GM19438 (cell line): ENCODE measurements at regions not wholly inside any gene's neighbourhood (a gene's known extent, or its start where the extent isn't known, plus 50 kb on each side); places are given as distances from the start of the nearest gene placed in this dataset.
A peak's percentile ranks its signal among the peaks of the same experiment; 100 is the strongest.

Experiments
- ATAC-seq: cut with Tn5 transposase; IDR thresholded peaks from one replicate; pipeline ENCODE4 v1.9.1; 2021; ENCODE audit warnings: low read depth; ENCODE audit not compliant: unreplicated experiment

GRCh38 chr9:7961076-7961475 is 161.5 kb upstream of the DMAC1 start:
- no peak for ATAC-seq

GRCh38 chr9:7960320-7961050 is 160.9 kb upstream of the DMAC1 start:
- ATAC-seq: no peak

GRCh38 chr9:7957803-7958202 is 158.2 kb upstream of the DMAC1 start:
- ATAC-seq: no peak

GRCh38 chr9:7947577-7947976 is 148.0 kb upstream of the DMAC1 start:
- no peak for ATAC-seq

- ATAC-seq: no peak
Measured at GRCh38 chr9:7946458-7946857, 146.9 kb upstream of the DMAC1 start.

GRCh38 chr9:7944572-7944971 is 145.0 kb upstream of the DMAC1 start:
- ATAC-seq: no peak

GRCh38 chr9:7937761-7938491 is 138.3 kb upstream of the DMAC1 start:
- ATAC-seq: no peak

- no peak for ATAC-seq
Measured at GRCh38 chr9:7936996-7937395, 137.4 kb upstream of the DMAC1 start.

GRCh38 chr9:7936163-7936562 is 136.6 kb upstream of the DMAC1 start:
- ATAC-seq: no peak

GRCh38 chr9:7935681-7936080 is 136.1 kb upstream of the DMAC1 start:
- ATAC-seq: peak; percentile 73

GRCh38 chr9:7932767-7933166 is 133.2 kb upstream of the DMAC1 start:
- ATAC-seq: no peak

- no peak for ATAC-seq
Measured at GRCh38 chr9:7930613-7931012, 131.0 kb upstream of the DMAC1 start.

GRCh38 chr9:7921545-7922197 is 122.1 kb upstream of the DMAC1 start:
- ATAC-seq: no peak

GRCh38 chr9:7912037-7912535 is 112.5 kb upstream of the DMAC1 start:
- no peak for ATAC-seq

GRCh38 chr9:7910426-7911020 is 110.9 kb upstream of the DMAC1 start:
- ATAC-seq: no peak

- no peak for ATAC-seq
Measured at GRCh38 chr9:7909537-7909936, 110.0 kb upstream of the DMAC1 start.

GRCh38 chr9:7907551-7908337 is 108.2 kb upstream of the DMAC1 start:
- no peak for ATAC-seq

GRCh38 chr9:7906783-7907550 is 107.4 kb upstream of the DMAC1 start:
- no peak for ATAC-seq

- no peak for ATAC-seq
Measured at GRCh38 chr9:7901621-7902020, 102.0 kb upstream of the DMAC1 start.

- ATAC-seq: no peak
Measured at GRCh38 chr9:7900541-7900940, 101.0 kb upstream of the DMAC1 start.
